ENCODE measurements at regions not wholly inside any gene's neighbourhood (a gene's known extent, or its start where the extent isn't known, plus 50 kb on each side); places are given as distances from the start of the nearest gene placed in this dataset.
"Not testable (repeated sequence)": the region's sequence is repeated elsewhere in the genome, so short reads cannot be mapped to it uniquely, and the experiment has no call there.

GRCh38 chr7:69419934-69420333 is 178.3 kb upstream of the AUTS2 start:
- no peak for DNase-seq (ENCODE audit: low read depth in 2 of 2)

- DNase-seq (ENCODE audit: low read depth in 2 of 2): no peak
Measured at GRCh38 chr7:69422574-69422985, 175.7 kb upstream of the AUTS2 start.

GRCh38 chr7:69426705-69427104 is 171.6 kb upstream of the AUTS2 start:
- no peak for DNase-seq (ENCODE audit: low read depth in 2 of 2)

GRCh38 chr7:69428089-69428488 is 170.2 kb upstream of the AUTS2 start:
- no peak for DNase-seq (ENCODE audit: low read depth in 2 of 2)

GRCh38 chr7:69429911-69430383 is 168.3 kb upstream of the AUTS2 start:
- DNase-seq (ENCODE audit: low read depth in 2 of 2): no peak

GRCh38 chr7:69430384-69431021 is 167.8 kb upstream of the AUTS2 start:
- DNase-seq (ENCODE audit: low read depth in 2 of 2): no peak

- no peak for DNase-seq (ENCODE audit: low read depth in 2 of 2)
Measured at GRCh38 chr7:69431626-69432025, 166.6 kb upstream of the AUTS2 start.

- not testable (repeated sequence) for DNase-seq (ENCODE audit: low read depth in 2 of 2)
Measured at GRCh38 chr7:69432276-69432675, 166.0 kb upstream of the AUTS2 start.

GRCh38 chr7:69433081-69433480 is 165.2 kb upstream of the AUTS2 start:
- no peak for DNase-seq (ENCODE audit: low read depth in 2 of 2)

GRCh38 chr7:69434398-69434815 is 163.9 kb upstream of the AUTS2 start:
- no peak for DNase-seq (ENCODE audit: low read depth in 2 of 2)

- DNase-seq (ENCODE audit: low read depth in 2 of 2): no peak
Measured at GRCh38 chr7:69435711-69436110, 162.6 kb upstream of the AUTS2 start.

GRCh38 chr7:69436946-69437345 is 161.3 kb upstream of the AUTS2 start:
- DNase-seq (ENCODE audit: low read depth in 2 of 2): no peak

GRCh38 chr7:69438584-69439412 is 159.5 kb upstream of the AUTS2 start:
- DNase-seq (ENCODE audit: low read depth in 2 of 2): no peak

- no peak for DNase-seq (ENCODE audit: low read depth in 2 of 2)
Measured at GRCh38 chr7:69439636-69440325, 158.5 kb upstream of the AUTS2 start.

GRCh38 chr7:69440976-69441375 is 157.3 kb upstream of the AUTS2 start:
- DNase-seq (ENCODE audit: low read depth in 2 of 2): no peak

- DNase-seq (ENCODE audit: low read depth in 2 of 2): no peak
Measured at GRCh38 chr7:69443136-69443535, 155.1 kb upstream of the AUTS2 start.

- no peak for DNase-seq (ENCODE audit: low read depth in 2 of 2)
Measured at GRCh38 chr7:69445541-69445940, 152.7 kb upstream of the AUTS2 start.

GRCh38 chr7:69446213-69446612 is 152.1 kb upstream of the AUTS2 start:
- not testable (repeated sequence) for DNase-seq (ENCODE audit: low read depth in 2 of 2)

GRCh38 chr7:69448071-69448470 is 150.2 kb upstream of the AUTS2 start:
- no peak for DNase-seq (ENCODE audit: low read depth in 2 of 2)

- DNase-seq (ENCODE audit: low read depth in 2 of 2): no peak
Measured at GRCh38 chr7:69450456-69450855, 147.8 kb upstream of the AUTS2 start.

- no peak for DNase-seq (ENCODE audit: low read depth in 2 of 2)
Measured at GRCh38 chr7:69451715-69452114, 146.6 kb upstream of the AUTS2 start.

GRCh38 chr7:69452797-69453196 is 145.5 kb upstream of the AUTS2 start:
- no peak for DNase-seq (ENCODE audit: low read depth in 2 of 2)
